Jurkat, Clone E6-1 (cell line): ENCODE measurements at regions not wholly inside any gene's neighbourhood (a gene's known extent, or its start where the extent isn't known, plus 50 kb on each side); places are given as distances from the start of the nearest gene placed in this dataset.
"Not testable (repeated sequence)": the region's sequence is repeated elsewhere in the genome, so short reads cannot be mapped to it uniquely, and the experiment has no call there.

ENCODE experiments used
- DNase-seq: peaks from one replicate; pipeline ENCODE4 v3.0.0-alpha.2; 2011; ENCODE audit warnings: low read depth, low spot score
- H3K4me3 ChIP-seq: 2 replicates; pipeline ENCODE4 v1.5.1; 2011; ENCODE audit warnings: mild to moderate bottlenecking, low read length, control low read depth, moderate library complexity

DNA sequence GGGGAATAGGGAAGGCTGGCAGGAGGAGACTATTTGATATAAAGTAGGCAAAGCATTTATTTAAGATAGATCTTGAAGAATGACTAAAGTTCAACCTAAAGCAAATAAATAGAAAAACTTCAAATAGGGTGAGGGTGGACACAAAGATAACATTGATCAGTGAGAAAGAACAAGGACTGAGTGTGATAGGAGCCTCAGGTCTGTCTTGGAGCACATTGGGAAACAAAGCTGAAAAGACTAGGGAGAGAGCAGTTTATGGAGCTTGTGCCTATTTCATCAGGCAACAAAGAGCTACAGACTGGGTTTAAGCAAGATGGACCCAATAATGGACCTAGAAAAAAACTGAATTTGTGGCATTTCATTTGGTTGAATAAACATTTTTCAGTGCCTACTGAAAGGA, 425.6 kb downstream of the SMARCA1 start:
- H3K4me3 ChIP-seq, result no peak overlapping the region
- DNase-seq, result no peak

DNA sequence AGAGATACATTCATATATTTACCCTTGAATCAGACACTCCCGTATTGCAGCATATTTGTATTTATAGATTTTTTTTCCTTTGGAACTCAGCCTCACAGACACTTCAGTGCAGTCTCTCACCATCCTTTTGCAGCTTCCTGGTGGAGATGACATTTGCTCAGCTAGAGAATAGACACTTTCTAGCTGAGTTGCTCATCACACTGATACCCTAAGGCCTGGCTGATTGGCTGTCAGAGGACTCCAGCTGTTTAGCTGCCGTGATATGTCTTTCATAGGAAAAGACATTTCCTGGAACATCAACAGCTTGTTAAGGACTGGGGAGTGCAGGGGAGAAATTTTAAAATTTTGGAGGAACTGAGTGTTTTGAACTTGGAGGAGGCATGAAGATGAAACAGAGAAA, 429.6 kb downstream of the SMARCA1 start:
- no peak overlapping the region for H3K4me3 ChIP-seq
- no peak for DNase-seq

DNA sequence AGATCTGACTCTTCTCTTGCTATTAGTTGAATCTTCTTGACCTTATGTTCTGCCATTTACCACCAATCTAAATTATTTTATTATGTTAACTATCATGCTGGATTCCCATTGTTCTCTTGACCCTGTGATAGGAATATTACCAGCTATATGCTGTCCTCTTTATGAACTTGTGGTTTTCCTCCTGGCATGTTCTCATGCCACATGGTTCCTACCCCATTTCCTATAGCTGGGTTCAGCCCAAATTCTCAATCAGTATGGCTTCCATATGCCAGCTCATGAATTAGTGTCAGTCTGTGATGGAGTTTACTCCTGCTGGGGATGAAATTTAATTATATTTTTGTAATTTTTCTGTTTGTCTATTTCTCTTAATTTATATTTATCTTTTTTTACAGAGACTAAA, 430.5 kb downstream of the SMARCA1 start:
- H3K4me3 ChIP-seq, result no peak overlapping the region
- no peak for DNase-seq

DNA sequence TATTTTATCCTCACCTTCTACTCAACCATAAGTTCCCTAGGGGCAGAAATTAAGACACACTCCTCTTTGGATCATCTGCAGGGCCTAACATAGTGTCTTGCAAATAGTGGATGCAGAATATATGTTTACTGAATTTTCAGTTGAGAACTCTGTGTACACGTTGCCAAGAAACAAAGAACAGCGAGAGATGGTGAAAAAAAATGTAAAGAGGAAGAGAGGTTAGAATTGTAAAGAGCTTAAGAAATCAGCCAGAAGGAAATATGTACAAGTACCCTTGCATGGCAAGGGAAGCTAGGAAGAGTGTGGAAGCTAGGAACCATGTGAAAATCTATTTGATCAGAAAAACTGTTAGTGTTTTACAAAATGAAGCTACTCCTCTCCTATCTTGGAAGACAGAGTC, 431.0 kb downstream of the SMARCA1 start:
- H3K4me3 ChIP-seq, result no peak overlapping the region
- no peak for DNase-seq

DNA sequence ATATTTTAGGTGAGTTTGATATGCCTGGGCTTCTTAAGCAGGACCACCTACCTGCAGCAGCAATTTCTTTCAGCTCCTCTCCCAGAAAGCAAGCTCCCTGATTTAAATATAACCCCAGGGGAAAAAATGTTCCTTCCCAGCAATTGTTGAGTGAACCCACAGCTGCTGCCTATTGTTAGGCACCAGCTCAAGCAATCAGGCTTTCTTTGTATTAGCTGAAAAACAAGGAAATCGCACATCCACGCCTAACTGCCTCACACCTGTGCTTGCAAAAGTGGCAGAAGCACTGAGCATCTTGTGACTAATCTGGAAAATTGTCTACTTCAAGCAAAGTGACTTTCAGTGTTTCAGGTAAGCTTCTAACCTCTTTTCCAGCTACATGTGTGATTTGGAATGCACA, 432.2 kb downstream of the SMARCA1 start:
- DNase-seq, result no peak
- H3K4me3 ChIP-seq, result no peak overlapping the region

DNA sequence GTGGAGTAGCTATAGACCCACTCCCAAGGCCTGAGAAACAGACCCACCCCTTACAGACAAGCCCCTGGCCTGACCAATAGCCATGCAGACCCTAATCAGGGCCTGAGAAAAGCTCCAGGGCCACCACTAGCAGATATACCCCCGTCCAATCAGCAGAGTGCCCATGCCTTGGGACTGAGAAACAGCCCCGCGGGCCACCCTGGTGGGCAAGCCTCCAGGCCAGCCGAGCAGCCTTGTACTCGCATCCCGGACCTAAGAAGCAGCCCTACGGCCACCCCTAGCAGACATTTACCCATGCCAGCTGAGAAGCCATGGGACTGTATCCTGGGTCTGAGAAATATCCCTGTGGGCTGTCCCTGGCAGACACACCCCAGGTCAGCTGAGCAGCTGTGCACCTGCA, 436.5 kb downstream of the SMARCA1 start:
- DNase-seq, result no peak
- H3K4me3 ChIP-seq, result no peak overlapping the region

DNA sequence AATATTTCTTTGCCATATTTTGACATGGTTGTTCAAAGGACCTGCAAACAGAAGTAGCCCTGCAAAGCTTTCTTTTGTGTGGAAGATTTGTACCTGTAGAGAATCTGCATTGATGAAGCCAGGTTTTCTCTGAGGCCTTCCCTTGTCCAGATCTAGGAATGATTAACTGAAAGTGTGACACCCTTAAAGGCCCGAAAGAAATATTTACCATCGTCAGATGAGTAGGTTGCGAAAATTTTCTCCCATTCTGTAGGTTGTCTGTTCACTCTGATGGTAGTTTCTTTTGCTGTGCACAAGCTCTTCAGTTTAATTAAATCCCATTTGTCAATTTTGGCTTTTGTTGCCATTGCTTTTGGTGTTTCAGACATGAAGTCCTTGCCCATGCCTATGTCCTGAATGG, 439.0 kb downstream of the SMARCA1 start:
- not testable (repeated sequence) for DNase-seq, H3K4me3 ChIP-seq

DNA sequence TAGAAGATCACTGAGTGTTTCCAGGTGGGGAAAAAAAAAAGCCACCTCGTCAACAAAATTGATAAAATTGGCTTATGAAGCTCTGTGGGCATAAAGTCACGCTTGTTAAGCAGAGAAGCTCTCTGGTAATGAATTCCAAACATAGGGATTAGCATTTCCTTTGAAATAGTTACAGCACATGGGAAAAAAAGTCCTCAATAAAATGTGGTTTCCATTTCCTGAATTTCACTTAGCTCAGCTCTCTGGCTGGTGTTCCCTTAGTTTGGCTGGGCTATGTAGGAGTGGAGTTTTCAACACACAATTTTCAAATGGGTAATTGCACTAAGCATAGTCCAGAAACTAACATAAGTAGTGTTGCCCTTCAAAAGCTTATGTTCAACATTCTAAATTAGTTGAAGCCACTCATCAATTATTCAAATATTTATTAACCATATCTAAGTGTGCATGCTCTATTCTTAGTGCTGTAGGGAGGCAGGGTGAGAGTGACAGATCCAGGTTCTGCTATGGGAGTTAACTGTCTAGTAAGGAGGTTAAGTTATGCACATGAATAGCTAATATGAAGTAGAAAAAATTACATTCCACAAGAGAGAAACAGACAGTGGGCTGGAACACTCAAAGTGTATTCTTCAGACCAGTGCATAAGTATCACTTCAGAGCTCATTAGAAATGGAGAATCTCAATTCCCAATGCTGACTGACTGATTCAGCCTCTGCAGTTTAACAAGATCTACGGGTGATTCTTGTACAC, 445.7 kb downstream of the SMARCA1 start:
- H3K4me3 ChIP-seq, result no peak overlapping the region
- no peak for DNase-seq

DNA sequence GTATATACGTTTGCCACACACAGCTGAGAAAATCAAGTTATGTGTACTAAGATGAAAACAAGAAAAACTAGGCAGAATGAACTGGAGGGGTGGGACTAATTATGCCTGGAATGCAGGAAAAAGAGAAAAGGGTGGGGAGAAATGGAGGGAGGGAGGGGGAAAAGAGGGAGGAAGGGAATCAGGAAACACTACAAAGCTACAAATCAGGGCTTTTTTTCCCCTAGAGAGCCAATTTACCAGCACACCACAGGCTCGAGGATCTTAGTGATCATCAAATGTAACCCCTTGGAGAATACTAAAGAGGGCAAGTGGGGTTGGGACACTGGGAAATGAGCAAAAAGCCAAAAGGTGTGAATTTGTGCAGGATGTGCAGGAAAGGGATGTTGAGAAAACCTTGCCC, 451.9 kb downstream of the SMARCA1 start:
- DNase-seq, result no peak
- H3K4me3 ChIP-seq, result no peak overlapping the region

DNA sequence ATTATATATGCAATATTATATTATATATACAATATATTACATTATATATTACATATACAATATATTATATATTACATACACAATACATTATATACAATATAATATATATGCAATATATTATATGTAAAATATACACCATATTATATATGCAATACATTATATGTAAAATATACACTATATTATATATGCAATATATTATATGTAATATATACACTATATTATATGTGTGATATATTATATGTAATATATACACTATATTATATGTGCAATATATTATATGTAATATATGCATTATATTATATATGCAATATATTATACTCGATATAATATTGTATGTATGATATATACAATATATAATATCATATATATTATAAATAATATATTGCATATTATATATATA, 457.4 kb downstream of the SMARCA1 start:
- H3K4me3 ChIP-seq, result no peak overlapping the region
- no peak for DNase-seq

DNA sequence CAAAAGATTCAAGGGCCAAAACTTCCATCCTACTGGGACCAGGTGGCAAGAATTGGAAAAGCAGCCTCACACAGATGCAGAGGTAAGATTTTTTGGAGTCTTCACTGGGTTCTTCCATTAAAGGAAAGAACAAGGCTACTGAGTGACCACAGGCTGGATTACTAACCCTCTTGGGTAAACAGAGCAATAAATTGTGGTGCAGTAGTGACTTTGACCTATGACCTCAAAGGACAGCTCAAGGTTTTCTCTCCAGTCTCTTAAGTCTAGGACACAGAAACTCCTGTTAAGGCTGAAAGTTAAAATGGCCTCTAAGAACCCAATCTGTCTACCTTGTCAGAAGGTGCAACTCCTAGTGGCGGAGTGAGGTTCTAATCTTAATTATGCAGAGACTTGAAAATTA, 464.9 kb downstream of the SMARCA1 start:
- H3K4me3 ChIP-seq, result no peak overlapping the region
- DNase-seq, result no peak

DNA sequence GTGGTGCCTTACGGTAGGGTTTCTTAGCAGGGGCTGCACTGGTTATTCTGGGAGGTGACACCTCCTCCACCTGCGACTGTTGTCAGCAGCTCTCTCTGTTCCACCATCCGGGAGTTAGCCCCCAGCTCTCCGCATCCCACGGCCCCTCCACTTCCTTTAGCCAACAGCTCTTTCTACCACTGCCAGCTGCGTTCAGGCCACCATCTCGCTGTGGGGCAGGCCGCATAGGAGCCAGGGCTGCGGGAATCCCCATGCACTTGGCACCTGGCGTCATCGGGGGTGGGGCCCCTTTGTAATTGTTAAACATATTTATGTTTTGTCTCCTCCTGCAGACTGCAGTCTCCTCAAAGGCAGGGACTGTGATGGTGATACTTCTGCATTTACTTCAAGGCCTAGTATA, 480.2 kb downstream of the SMARCA1 start:
- no peak overlapping the region for H3K4me3 ChIP-seq
- DNase-seq, result no peak

DNA sequence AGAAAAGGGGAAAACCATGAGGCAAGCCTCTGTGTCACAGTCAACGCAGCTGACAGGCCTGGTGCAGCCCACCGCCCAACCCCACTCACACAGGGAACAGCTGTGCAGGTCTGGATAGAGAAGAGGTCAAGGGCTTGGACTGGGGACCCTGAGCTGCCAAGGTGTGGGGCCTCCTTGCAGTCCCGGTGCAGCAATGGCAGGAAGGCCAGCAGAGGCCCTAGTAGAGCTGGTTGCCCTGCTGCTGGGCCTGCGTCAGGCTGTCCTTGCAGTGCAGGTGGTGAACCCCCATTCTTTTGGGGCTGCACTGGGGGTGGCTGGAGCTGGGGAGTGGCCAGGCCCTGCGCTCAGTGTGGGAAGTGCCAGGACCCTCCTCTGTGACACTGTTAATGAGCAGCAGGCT, 482.0 kb downstream of the SMARCA1 start:
- no peak overlapping the region for H3K4me3 ChIP-seq
- DNase-seq, result no peak

DNA sequence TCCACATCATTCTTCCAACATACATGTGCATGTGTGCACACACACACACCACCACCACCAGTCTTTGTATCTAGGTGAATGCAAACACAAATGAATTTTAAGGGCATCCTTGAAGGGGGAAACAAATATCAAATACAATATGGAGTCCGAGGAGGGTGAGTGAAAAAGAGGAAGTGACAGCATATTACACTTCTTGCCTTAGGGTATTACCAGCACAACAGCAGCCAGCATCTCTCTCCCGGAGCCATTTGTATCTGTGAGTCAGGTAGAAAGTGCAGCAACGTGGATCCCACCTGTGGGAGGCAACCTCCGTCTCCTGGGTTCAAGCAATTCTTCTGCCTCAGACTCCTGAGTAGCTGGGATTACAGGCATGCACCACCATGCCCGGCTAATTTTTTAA, 483.2 kb downstream of the SMARCA1 start:
- DNase-seq, result no peak
- H3K4me3 ChIP-seq, result no peak overlapping the region

DNA sequence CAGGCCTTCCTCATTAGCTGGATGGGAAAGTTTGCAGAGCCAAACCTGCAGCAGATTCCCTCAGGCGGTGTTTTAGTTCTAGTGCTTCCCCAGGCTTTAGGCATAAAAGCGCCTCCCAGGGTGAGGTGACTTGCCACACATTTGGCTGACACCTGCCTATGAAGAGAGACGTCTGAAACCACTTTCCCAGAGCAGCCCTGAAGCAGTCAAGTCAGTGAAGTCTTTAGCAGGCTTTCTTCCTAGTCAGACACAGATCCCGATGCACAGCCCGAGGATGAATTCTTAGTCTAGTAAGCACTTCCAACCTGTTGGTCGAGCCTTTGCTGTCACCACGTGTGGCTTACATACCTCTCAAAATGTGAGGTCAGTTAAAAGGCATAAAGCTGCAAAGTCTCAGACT, 484.1 kb downstream of the SMARCA1 start:
- DNase-seq, result no peak
- H3K4me3 ChIP-seq, result no peak overlapping the region

DNA sequence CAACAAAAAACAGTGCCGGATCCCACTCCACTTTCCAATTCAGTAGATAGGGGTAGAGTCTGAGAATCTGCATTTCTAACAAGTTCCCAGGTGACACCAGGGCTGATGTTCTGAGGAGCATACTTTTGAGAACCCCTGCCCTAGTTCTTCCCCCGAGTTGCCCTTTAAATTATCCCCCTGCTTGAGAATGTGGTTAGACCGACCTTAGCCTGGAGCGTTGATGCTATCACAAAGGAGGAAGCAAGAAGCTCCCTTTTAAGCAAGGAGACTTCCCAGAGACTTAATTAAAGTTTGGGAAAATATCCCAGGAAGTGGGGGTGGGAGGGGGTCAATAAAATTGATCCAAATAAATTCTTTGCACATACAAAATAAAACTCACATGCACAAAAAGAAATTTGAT, 485.9 kb downstream of the SMARCA1 start:
- no peak for DNase-seq
- no peak overlapping the region for H3K4me3 ChIP-seq

DNA sequence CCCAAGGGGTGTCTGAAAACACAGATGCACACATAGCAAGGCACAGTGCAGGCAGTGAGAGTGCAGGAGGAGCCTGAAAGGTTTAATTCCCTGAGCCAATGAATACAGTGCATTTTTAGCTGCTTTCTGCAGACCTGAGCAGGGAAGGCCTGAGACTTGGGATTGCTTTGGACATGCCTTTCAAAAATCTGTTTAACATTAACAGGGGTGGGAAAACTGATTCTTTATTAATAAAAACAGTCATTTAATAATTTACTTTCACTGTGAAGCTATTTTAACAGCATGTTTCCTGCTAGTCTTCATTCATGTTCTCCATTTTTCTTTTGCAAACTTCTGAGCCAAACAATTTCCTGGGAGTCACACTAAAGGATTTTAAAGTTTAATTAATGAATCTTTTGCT, 488.1 kb downstream of the SMARCA1 start:
- no peak for DNase-seq

DNA sequence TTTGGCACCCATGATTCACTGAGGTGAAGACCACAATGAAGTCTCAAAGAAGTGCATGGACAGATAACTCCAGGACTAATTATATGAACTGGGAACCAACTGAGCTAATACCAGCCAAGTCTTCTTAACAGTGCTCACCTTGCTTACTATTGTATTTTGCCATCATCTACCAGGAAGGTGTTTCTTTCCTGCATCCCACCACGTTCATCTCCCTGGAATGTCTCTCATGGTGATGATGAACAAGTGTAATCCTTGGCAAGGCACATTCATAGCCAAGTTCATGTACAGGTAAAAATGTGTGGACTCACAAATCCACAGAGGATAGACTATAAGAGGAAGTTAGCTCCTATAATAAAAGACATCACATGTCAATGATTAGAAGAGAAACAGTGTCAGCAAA, 489.1 kb downstream of the SMARCA1 start:
- no peak overlapping the region for H3K4me3 ChIP-seq
- no peak for DNase-seq

More for the DNA sequence above, 488.1 kb downstream of the SMARCA1 start:
- H3K4me3 ChIP-seq, result no peak overlapping the region

DNA sequence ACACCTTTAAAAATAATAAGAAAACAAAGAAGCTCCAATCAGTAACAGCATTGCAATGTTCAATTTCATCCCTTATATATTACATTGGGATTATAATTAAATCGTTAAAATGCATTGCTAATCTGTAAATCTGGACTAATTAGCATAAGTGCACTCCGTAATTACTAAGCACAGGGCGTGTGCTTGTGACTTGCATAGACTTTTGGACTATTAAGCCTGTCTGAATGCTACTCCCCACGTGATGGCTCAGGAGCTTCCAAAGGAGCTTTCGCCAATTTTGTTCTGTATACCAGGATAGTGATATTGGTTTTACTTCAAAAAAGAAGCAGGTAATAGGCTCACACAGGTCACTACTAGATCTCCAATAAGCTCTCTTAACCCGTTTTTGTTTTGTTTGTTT, 497.1 kb downstream of the SMARCA1 start:
- no peak overlapping the region for H3K4me3 ChIP-seq
- no peak for DNase-seq

DNA sequence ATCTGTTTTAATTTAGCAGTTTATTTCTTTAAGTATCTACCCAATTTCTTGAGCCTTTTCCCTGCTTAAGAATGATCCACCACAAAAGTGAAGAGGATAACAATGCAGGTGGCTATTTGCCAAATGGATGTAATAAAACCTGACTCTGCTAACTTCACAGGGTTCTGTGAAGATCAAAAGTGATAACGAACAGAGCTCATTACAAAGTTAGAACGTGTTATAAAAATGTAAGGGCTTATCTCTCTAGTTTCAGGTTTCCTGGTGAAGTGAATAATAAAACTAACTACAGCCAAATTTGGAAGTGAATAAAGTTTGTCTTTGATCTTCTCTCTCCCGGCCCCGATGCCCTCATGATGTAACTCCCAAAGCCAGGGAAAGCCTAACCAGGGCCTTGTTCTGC, 497.9 kb downstream of the SMARCA1 start:
- H3K4me3 ChIP-seq, result no peak overlapping the region
- no peak for DNase-seq

DNA sequence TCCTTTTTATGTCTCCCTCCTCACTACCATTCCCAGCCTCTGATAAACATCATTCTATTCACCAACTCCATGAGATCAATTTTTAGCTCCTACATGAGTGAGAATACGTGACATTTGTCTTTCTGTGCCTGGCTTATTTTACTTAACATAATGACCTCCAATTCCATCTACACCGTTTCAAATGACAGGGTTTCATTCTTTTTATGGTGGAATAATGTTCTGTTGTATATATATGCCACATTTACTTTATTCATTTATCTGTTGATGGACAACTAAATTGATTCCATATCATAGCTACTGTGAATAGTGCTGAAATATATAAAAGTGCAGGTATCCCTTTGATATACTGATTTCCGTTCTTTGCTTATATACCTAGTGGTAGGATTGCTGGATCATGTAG, 503.9 kb downstream of the SMARCA1 start:
- H3K4me3 ChIP-seq, result no peak overlapping the region
- DNase-seq, result no peak

DNA sequence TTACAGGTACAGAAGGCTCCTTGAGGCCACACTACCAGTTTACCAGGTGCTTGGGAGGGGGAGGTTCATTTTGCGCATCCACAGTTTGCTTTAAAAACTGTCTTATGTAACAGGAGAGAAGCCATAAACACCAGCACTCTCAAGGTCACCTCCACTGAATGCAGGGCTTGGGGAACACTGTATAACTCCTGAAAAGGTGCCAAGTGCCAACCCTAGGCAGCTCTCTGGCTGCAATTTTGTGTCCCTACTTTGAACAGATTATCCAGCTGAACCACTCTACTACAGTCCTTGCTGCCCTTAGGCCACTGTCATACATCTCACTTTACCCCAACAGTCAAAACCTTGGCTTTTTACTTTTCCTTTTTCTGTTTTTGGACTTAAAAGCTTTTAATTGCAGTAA, 507.9 kb downstream of the SMARCA1 start:
- H3K4me3 ChIP-seq, result no peak overlapping the region
- DNase-seq, result no peak
